ENCODE measurements at regions not wholly inside any gene's neighbourhood (a gene's known extent, or its start where the extent isn't known, plus 50 kb on each side); places are given as distances from the start of the nearest gene placed in this dataset.

GRCh38 chr5:6194906-6195612 is 183.3 kb downstream of the MED10 start:
- Histone ChIP-seq H3K4me1 (no peaks in the 10 kb centered on the region), H3K27me3 (no peaks in the 10 kb centered on the region), H3K27ac (no peak overlapping the region), H3K9me3 (no peaks in the 10 kb centered on the region), H3K36me3 (no peaks in the 10 kb centered on the region), H3K4me3 (no peak overlapping the region)
- DNase-seq (ENCODE audit: low spot score), result no peak
- TF ChIP-seq, protein P1, sequence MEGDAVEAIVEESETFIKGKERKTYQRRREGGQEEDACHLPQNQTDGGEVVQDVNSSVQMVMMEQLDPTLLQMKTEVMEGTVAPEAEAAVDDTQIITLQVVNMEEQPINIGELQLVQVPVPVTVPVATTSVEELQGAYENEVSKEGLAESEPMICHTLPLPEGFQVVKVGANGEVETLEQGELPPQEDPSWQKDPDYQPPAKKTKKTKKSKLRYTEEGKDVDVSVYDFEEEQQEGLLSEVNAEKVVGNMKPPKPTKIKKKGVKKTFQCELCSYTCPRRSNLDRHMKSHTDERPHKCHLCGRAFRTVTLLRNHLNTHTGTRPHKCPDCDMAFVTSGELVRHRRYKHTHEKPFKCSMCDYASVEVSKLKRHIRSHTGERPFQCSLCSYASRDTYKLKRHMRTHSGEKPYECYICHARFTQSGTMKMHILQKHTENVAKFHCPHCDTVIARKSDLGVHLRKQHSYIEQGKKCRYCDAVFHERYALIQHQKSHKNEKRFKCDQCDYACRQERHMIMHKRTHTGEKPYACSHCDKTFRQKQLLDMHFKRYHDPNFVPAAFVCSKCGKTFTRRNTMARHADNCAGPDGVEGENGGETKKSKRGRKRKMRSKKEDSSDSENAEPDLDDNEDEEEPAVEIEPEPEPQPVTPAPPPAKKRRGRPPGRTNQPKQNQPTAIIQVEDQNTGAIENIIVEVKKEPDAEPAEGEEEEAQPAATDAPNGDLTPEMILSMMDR (IDR thresholded peaks at IDR 0.05), result no peak

- no peak overlapping the region for H3K27ac ChIP-seq
These were observed 184.0 kb downstream of the MED10 start for GRCh38 chr5:6194261-6194875.

GRCh38 chr5:6193310-6193709 is 185.0 kb downstream of the MED10 start:
- TF ChIP-seq, protein P1 (IDR thresholded peaks at IDR 0.05), result no peak
- Histone ChIP-seq H3K4me1 (no peaks in the 10 kb centered on the region), H3K36me3 (no peaks in the 10 kb centered on the region), H3K27me3 (no peaks in the 10 kb centered on the region), H3K27ac (no peak overlapping the region), H3K4me3 (no peak overlapping the region), H3K9me3 (no peaks in the 10 kb centered on the region)
- DNase-seq (ENCODE audit: low spot score), result peak; percentile 18

More at GRCh38 chr5:6194261-6194875, 184.0 kb downstream of the MED10 start:
- H3K27me3 ChIP-seq, result no peaks in the 10 kb centered on the region
- TF ChIP-seq, protein P1 (IDR thresholded peaks at IDR 0.05), result no peak
- H3K36me3 ChIP-seq, result no peaks in the 10 kb centered on the region
- peak; percentile 47 for DNase-seq (ENCODE audit: low spot score)
- no peaks in the 10 kb centered on the region for H3K4me1 ChIP-seq
- H3K4me3 ChIP-seq, result no peak overlapping the region
- H3K9me3 ChIP-seq, result no peaks in the 10 kb centered on the region

DNA sequence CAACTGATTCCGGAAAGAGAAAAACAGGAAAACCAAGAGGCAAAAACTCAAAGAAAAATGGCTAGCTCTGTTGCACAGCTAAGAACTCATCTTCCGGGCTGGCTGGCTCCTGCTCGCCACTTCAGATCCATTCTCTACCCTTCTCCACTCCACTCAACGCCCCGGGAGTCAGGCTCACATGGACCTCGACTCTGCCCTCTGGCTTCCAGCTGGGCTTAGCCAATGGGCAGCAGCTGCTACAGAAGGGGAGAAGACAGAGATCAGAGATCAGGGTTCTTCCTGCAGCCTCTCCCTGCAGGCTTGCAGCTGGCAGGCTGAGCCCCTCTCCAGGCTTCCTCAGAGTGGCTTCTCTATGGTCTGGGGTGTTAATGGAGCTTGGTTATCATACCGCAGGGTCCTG is 187.5 kb downstream of the MED10 start:
- Histone ChIP-seq H3K27me3 (no peaks in the 10 kb centered on the region), H3K27ac (no peak overlapping the region), H3K36me3 (no peaks in the 10 kb centered on the region), H3K4me3 (no peak overlapping the region), H3K9me3 (no peaks in the 10 kb centered on the region), H3K4me1 (no peaks in the 10 kb centered on the region)
- TF ChIP-seq, protein P1 (IDR thresholded peaks at IDR 0.05), result no peak
- DNase-seq (ENCODE audit: low spot score), result peak; percentile 54

DNA sequence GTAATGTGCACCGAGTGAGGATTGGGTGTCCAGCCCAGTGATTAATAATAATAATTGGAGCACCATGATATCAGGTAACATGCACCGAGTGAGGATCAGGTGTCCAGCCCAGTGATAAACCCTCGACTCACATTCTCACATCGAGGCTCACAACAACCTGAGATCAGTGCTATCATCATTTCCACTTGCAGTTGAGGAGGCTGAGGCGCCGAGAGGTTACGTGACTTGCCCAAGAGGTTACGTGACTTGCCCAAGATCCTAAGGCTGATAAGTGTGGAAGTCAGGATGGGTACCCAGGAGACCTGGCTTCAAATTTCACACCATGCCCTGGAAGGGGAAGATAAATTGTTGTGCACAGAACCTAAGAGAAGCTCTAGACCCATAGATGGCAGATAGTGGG is 189.4 kb downstream of the MED10 start:
- TF ChIP-seq, protein P1 (IDR thresholded peaks at IDR 0.05), result no peak
- peak; percentile 49 for DNase-seq (ENCODE audit: low spot score)
- no peak overlapping the region for H3K27ac ChIP-seq
- no peaks in the 10 kb centered on the region for H3K36me3 ChIP-seq
- H3K9me3 ChIP-seq, result no peaks in the 10 kb centered on the region
- no peaks in the 10 kb centered on the region for H3K4me1 ChIP-seq
- no peak overlapping the region for H3K4me3 ChIP-seq
- no peaks in the 10 kb centered on the region for H3K27me3 ChIP-seq

Data from right atrium auricular region (tissue), 2 donors.